ENCODE measurements at regions not wholly inside any gene's neighbourhood (a gene's known extent, or its start where the extent isn't known, plus 50 kb on each side); places are given as distances from the start of the nearest gene placed in this dataset.

GRCh38 chr20:17796091-17796563, 96.4 kb downstream of the BANF2 start (continued):
- no peak for TF ChIP-seq CTCF (IDR thresholded peaks at IDR 0.05; ENCODE audit: control extremely low read depth in 1 of 3, insufficient read depth in 1 of 3, low read depth in 1 of 3, low read length in 3 of 3)
- no peak for TF ChIP-seq CEBPB (IDR thresholded peaks at IDR 0.05; ENCODE audit: low read depth, low read length)

All from H1 (cell line).